Glutamatergic neuron (in vitro differentiated cells): ENCODE measurements at regions not wholly inside any gene's neighbourhood (a gene's known extent, or its start where the extent isn't known, plus 50 kb on each side); places are given as distances from the start of the nearest gene placed in this dataset.
A peak's percentile ranks its signal among the peaks of the same experiment; 100 is the strongest.

ENCODE experiments used
- DNase-seq: peaks from one replicate; pipeline ENCODE4 v3.0.0; 2022
- H3K27ac Mint-ChIP-seq: one replicate; pipeline ENCODE4 v1.8.0; 2020; ENCODE audit warnings: mild to moderate bottlenecking, mixed read lengths, inconsistent platforms; ENCODE audit not compliant: unreplicated experiment
- H3K27me3 Mint-ChIP-seq: one replicate; pipeline ENCODE4 v1.8.0; 2020; ENCODE audit warnings: mild to moderate bottlenecking, moderate library complexity, mixed read lengths, inconsistent platforms; ENCODE audit not compliant: unreplicated experiment
- H3K36me3 Mint-ChIP-seq: one replicate; pipeline ENCODE4 v1.8.0; 2020; ENCODE audit warnings: mild to moderate bottlenecking, mixed read lengths, inconsistent platforms; ENCODE audit not compliant: unreplicated experiment
- H3K4me1 Mint-ChIP-seq: one replicate; pipeline ENCODE4 v1.8.0; 2020; ENCODE audit warnings: mild to moderate bottlenecking, low read depth, mixed read lengths, inconsistent platforms; ENCODE audit not compliant: unreplicated experiment
- H3K4me3 Mint-ChIP-seq: one replicate; pipeline ENCODE4 v1.8.0; 2020; ENCODE audit warnings: mild to moderate bottlenecking, mixed read lengths, inconsistent platforms; ENCODE audit not compliant: unreplicated experiment
- H3K9me3 Mint-ChIP-seq: one replicate; pipeline ENCODE4 v1.8.0; 2020; ENCODE audit warnings: mild to moderate bottlenecking, moderate library complexity, mixed read lengths, inconsistent platforms; ENCODE audit not compliant: unreplicated experiment
- TF ChIP-seq, protein P1 (sequence below): fragments of 200-600 bp; sonication (generic); IDR thresholded peaks from one replicate; pipeline ENCODE4 v1.5.0; 2021; ENCODE audit not compliant: partially characterized antibody, unreplicated experiment

DNA sequence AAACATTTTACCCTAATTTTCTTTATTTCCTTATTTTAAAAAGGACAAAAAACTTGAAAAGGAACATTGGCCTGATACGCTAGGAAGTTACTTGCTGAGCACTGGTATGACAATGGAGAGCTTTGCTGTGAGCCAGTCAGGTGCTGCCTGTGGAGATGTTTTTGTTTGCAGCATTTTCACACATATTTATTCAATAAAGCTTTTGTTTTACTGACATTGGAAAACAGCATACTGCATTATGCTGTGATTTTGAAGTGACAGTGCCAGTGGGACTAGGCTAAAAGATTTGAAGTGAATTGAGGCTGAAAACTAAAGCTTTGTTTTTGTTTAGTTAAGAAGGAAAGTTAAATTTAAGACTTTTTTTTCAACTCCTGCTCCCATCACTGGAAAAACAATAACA lies 470.7 kb upstream of the ZEB2 start:
- Mint-ChIP-seq H3K9me3 (peaks cover 10% of the 10 kb centered on the region), H3K36me3 (peaks cover 17% of the 10 kb centered on the region), H3K4me1 (no peaks in the 10 kb centered on the region), H3K4me3 (no peak overlapping the region), H3K27me3 (peaks cover 2% of the 10 kb centered on the region), H3K27ac (no peak overlapping the region)
- TF ChIP-seq, protein P1, sequence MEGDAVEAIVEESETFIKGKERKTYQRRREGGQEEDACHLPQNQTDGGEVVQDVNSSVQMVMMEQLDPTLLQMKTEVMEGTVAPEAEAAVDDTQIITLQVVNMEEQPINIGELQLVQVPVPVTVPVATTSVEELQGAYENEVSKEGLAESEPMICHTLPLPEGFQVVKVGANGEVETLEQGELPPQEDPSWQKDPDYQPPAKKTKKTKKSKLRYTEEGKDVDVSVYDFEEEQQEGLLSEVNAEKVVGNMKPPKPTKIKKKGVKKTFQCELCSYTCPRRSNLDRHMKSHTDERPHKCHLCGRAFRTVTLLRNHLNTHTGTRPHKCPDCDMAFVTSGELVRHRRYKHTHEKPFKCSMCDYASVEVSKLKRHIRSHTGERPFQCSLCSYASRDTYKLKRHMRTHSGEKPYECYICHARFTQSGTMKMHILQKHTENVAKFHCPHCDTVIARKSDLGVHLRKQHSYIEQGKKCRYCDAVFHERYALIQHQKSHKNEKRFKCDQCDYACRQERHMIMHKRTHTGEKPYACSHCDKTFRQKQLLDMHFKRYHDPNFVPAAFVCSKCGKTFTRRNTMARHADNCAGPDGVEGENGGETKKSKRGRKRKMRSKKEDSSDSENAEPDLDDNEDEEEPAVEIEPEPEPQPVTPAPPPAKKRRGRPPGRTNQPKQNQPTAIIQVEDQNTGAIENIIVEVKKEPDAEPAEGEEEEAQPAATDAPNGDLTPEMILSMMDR, result no peak
- no peak for DNase-seq

DNA sequence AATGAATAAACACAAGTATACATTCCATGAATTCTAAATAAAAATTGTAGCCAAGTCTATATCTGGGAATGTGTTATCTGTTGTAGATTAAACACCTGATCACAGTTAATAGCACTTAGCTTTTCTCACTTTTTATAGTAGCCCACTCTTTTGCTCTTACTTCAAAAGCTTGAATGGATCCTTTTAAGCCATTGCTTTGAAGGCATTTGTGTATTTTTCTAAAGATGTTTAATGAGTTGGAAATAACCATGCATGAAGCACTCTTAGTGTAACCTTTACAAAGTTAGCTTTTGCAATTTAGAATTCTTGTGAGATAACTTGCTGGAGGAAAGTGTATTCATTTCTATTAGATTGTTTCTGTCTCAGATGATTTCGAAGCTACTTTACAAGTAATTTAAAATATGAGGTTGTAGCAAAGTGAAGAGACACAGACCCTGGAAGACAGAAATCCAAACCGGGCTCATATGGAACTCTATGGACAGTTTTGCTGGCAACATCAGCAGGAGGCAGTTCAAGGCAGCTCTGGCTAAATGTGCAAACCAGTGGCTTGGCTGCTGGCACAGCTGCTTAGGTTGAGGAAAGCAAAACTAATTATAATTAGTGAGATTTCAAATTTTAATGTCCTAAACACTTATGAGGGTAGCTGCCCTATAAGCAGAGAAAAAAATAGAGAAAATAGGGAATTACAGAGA lies 469.8 kb upstream of the ZEB2 start:
- H3K9me3 Mint-ChIP-seq, result peaks cover 10% of the 10 kb centered on the region
- H3K27ac Mint-ChIP-seq, result no peak overlapping the region
- no peaks in the 10 kb centered on the region for H3K4me1 Mint-ChIP-seq
- TF ChIP-seq, protein P1, result no peak
- H3K4me3 Mint-ChIP-seq, result no peak overlapping the region
- peaks cover 2% of the 10 kb centered on the region for H3K27me3 Mint-ChIP-seq
- H3K36me3 Mint-ChIP-seq, result peaks cover 22% of the 10 kb centered on the region
- no peak for DNase-seq

DNA sequence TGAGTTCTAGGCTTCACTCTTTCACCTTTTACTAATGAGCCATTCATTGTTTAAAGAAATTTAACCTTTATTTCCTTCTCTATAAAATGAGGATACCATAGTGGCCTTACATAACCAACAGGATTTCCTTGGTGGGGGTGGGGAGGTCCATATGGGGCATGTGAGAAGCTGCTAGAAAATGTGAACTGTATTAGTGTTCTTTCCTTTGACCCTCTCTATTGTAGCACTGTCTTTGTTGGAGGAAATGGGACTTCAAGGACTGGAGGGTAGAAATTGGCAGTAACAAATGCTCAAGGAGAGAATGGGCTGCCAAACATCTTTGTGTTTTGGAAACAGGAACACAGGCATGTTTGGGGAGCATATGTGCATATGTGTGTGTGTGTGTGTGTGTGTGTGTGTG lies 468.7 kb upstream of the ZEB2 start:
- H3K4me1 Mint-ChIP-seq, result no peaks in the 10 kb centered on the region
- peaks cover 10% of the 10 kb centered on the region for H3K9me3 Mint-ChIP-seq

DNA sequence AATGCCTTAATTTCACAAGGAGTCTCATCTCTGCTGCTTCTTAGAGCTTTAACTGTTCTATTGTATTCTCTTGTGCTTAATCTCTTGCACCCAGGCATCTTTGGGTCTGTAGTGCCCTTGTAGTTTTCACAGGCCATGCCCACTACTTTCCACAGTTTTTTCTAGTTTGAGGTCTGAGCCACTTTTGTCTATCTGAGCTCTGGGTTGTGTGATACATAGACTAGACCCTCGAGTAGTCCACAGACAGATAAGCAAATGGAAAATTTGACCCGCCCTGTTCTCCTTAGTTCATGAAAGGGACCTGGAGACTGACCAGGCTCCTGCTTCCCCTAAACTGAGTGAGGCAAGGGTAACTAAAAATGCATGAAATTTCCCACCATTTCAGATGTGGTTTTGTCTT lies 466.8 kb upstream of the ZEB2 start:
- Mint-ChIP-seq H3K4me1 (no peaks in the 10 kb centered on the region), H3K9me3 (peaks cover 10% of the 10 kb centered on the region), H3K27me3 (peaks cover 2% of the 10 kb centered on the region), H3K4me3 (no peak overlapping the region), H3K36me3 (peaks cover 22% of the 10 kb centered on the region), H3K27ac (no peak overlapping the region)
- TF ChIP-seq, protein P1, result no peak
- no peak for DNase-seq

More for the DNA sequence above, 468.7 kb upstream of the ZEB2 start:
- Mint-ChIP-seq H3K27ac (peak overlapping the region; percentile 30), H3K4me3 (no peak overlapping the region), H3K36me3 (peaks cover 22% of the 10 kb centered on the region), H3K27me3 (peaks cover 2% of the 10 kb centered on the region)
- no peak for DNase-seq
- TF ChIP-seq, protein P1, result no peak

DNA sequence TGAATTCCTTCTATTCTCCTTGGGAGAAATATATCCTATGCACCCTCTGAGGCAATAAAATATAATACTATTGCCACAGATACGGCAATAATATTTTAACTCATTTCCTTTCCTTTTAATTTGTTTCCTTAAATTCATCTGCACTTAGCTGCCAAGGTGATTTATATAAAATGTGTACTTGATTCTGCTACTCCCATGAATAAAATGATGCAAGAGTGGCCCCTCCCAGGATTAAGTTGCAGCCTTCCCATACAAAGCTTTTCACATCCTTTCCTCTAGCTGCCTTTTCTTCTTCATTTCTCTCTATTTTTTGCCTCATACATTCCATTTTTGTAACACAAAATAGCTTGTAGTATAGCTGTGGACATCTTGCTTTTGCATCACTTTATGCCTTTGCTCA lies 464.1 kb upstream of the ZEB2 start:
- Mint-ChIP-seq H3K9me3 (peaks cover 7% of the 10 kb centered on the region), H3K27ac (no peak overlapping the region)

More for the DNA sequence above, 464.1 kb upstream of the ZEB2 start:
- no peaks in the 10 kb centered on the region for H3K4me1 Mint-ChIP-seq
- H3K27me3 Mint-ChIP-seq, result peaks cover 1% of the 10 kb centered on the region
- no peak for DNase-seq
- no peak overlapping the region for H3K4me3 Mint-ChIP-seq
- TF ChIP-seq, protein P1, result no peak
- H3K36me3 Mint-ChIP-seq, result peaks cover 22% of the 10 kb centered on the region
